ENCODE measurements at regions not wholly inside any gene's neighbourhood (a gene's known extent, or its start where the extent isn't known, plus 50 kb on each side); places are given as distances from the start of the nearest gene placed in this dataset.

DNA sequence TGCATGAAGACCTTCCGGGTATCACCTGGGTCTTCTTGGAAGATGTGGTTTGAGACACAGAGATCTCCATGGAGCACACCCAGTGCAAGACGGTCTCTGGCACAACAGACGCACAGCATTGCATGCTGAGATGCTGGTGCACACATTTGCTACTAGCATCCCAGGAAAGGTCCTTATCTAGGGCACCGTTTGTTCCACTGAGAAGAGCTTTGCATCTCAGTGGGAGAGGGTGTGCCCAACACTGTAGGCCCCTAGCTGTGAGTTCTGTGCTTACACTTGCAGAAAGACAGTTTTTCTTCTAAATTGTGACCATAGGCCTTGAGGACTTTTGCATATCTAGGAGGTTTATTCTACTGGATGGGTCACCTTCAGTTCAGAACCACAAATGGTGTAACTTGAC lies 554.1 kb downstream of the MATN1 start:
- TF ChIP-seq, protein P1, sequence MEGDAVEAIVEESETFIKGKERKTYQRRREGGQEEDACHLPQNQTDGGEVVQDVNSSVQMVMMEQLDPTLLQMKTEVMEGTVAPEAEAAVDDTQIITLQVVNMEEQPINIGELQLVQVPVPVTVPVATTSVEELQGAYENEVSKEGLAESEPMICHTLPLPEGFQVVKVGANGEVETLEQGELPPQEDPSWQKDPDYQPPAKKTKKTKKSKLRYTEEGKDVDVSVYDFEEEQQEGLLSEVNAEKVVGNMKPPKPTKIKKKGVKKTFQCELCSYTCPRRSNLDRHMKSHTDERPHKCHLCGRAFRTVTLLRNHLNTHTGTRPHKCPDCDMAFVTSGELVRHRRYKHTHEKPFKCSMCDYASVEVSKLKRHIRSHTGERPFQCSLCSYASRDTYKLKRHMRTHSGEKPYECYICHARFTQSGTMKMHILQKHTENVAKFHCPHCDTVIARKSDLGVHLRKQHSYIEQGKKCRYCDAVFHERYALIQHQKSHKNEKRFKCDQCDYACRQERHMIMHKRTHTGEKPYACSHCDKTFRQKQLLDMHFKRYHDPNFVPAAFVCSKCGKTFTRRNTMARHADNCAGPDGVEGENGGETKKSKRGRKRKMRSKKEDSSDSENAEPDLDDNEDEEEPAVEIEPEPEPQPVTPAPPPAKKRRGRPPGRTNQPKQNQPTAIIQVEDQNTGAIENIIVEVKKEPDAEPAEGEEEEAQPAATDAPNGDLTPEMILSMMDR (IDR thresholded peaks at IDR 0.05; ENCODE audit: low read depth, low read length, missing control alignments), result no peak
- no peak overlapping the region for H3K4me3 ChIP-seq (ENCODE audit: low read depth, low read length)
- no peak for DNase-seq (ENCODE audit: low read depth)

DNA sequence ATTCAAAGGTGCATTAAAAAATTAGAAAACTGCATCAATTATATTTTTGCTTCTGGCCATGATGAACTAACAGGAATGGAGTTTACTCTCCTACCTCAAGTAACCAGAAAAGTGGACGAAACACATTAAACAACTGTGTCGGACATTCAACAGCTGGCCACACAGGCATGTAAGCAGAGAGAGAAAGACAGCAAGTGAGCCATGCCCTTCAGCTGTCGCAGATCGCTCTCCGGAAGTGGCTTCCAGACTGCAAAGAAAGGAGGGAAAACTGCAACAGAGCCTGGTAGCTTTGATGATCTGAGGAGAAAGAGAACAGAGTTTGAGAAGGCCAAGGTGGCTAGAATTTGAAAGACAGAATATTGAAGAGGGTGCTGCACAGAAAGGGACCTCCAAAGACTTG lies 557.2 kb downstream of the MATN1 start:
- H3K4me3 ChIP-seq (ENCODE audit: low read depth, low read length), result no peak overlapping the region
- TF ChIP-seq, protein P1 (IDR thresholded peaks at IDR 0.05; ENCODE audit: low read depth, low read length, missing control alignments), result no peak
- no peak for DNase-seq (ENCODE audit: low read depth)

DNA sequence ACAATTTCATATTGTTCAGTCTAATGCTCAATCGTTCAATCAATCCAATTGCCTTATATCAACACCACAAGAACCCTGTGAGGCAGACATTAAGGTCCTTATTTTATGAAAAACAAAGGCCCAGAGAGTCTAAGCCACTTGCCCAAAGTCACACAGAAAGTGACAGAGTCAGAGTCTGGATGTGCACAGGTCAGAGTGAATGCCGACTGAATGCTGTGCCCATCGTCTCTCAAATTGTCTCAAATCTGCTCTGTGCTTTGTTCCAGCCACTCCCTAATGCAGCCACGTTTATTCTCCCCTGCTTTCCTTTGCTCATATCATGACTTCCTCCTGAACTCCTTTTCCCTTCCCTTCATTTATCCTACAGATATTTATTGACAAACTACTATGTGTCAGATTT lies 558.3 kb downstream of the MATN1 start:
- no peak for DNase-seq (ENCODE audit: low read depth)
- TF ChIP-seq, protein P1 (IDR thresholded peaks at IDR 0.05; ENCODE audit: low read depth, low read length, missing control alignments), result no peak
- no peak overlapping the region for H3K4me3 ChIP-seq (ENCODE audit: low read depth, low read length)

DNA sequence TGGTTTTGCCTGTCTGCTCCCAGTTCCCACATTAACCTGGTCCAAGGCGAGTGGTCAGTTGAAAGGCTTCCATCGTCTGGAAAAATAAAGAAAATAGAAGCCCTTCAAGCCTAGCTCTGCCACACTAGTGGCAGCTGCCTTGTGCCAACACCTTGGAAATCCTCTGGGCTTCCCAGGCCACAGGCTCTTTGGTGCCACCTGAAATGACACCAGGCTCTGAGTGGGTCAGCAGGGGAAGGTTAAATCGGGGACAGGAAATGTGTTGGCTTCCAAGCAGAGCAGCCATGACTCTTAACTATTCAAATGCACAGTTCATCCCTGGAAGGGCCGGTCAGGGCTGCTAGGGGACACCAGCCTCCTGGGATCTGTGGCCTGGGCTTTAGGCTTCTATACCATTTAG lies 558.7 kb downstream of the MATN1 start:
- DNase-seq (ENCODE audit: low read depth), result no peak

DNA sequence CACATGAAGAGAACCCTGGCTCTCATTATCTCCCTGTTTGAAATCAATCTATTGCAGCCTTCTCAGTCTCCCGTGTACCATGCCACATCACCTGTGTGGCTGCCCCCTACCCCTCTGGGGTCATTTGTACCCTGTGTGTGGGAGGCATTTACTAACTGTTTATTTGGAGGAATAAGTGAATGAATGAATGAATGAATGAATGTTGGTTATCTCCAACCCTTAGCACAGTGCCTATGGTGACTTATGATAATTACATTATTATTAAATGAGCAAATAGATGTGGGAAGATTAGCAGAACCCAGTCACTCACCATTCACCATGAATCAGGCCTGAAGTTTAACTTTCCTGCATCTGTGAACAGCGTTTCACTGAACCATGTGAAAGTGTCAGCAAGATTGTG lies 560.8 kb downstream of the MATN1 start:
- TF ChIP-seq, protein P1 (IDR thresholded peaks at IDR 0.05; ENCODE audit: low read depth, low read length, missing control alignments), result no peak
- no peak for DNase-seq (ENCODE audit: low read depth)
- no peak overlapping the region for H3K4me3 ChIP-seq (ENCODE audit: low read depth, low read length)

More for the DNA sequence above, 558.7 kb downstream of the MATN1 start:
- TF ChIP-seq, protein P1 (IDR thresholded peaks at IDR 0.05; ENCODE audit: low read depth, low read length, missing control alignments), result no peak
- no peak overlapping the region for H3K4me3 ChIP-seq (ENCODE audit: low read depth, low read length)

DNA sequence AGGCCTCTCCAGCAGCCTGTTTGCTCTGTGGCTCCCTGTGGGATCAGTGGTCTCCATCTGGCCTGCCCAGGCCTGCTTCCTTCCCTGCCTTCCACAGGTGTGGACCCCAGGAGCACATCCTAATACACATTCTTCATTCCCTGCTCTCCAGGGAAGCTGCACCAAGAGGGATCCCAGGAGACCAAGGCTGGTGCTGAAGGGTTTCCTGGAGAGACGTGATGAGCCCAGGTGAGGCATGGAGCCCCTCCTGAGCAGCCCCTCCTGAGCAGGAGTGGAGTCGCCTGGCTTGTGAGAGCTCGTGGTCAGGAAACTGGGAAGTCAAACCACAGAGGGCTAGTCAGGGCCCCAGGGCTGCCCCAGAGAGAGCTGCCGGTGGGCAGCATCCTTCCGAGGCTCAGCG lies 561.4 kb downstream of the MATN1 start:
- no peak overlapping the region for H3K4me3 ChIP-seq (ENCODE audit: low read depth, low read length)
- DNase-seq (ENCODE audit: low read depth), result no peak
- TF ChIP-seq, protein P1 (IDR thresholded peaks at IDR 0.05; ENCODE audit: low read depth, low read length, missing control alignments), result no peak

DNA sequence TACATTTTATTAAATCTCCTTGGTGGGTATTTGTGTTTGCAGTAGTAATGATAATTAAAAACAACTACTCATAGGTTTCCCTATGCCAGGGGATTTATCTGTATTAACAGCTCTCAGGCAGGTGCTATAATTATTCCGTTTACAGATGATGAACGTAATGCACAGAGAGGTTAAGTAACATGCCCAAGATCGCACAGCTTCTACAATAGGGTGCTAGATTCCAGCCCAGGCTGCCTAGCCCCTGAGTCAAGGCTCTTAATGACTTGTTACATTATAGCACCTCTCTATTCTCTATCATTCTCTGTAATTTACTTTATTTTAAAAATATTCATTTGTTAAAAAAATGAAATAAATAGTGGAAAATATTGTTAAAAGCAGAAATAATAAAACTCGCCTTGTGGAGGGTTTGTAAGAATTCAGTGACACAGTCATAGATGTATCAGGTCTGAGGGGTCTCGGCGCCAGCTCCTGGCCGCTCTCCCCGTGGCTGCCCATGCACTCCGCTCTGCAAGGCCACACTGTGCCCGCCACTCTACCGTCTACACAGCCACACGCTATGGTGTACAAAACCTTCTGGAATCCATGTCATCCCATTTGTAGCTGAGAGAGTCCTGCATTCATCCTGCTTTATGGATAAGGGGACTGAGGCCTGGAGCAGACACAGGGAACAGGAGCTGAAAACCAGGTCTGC lies 562.2 kb downstream of the MATN1 start:
- no peak overlapping the region for H3K4me3 ChIP-seq (ENCODE audit: low read depth, low read length)
- TF ChIP-seq, protein P1 (IDR thresholded peaks at IDR 0.05; ENCODE audit: low read depth, low read length, missing control alignments), result no peak
- no peak for DNase-seq (ENCODE audit: low read depth)
